ENCODE measurements at regions not wholly inside any gene's neighbourhood (a gene's known extent, or its start where the extent isn't known, plus 50 kb on each side); places are given as distances from the start of the nearest gene placed in this dataset.

GRCh38 chr3:137165117-137165806 lies 207.5 kb downstream of the IL20RB start:
- no peak for TF ChIP-seq POLR2A (IDR thresholded peaks at IDR 0.05)
- no peak for TF ChIP-seq CTCF (IDR thresholded peaks at IDR 0.05)
